HG02973 (cell line): ENCODE measurements at regions not wholly inside any gene's neighbourhood (a gene's known extent, or its start where the extent isn't known, plus 50 kb on each side); places are given as distances from the start of the nearest gene placed in this dataset.
"Not testable (repeated sequence)": the region's sequence is repeated elsewhere in the genome, so short reads cannot be mapped to it uniquely, and the experiment has no call there.

Source experiments
- ATAC-seq: cut with Tn5 transposase; IDR thresholded peaks from one replicate; pipeline ENCODE4 v1.9.1; 2021; ENCODE audit warnings: moderate library complexity; ENCODE audit not compliant: unreplicated experiment

- ATAC-seq = no peak
These were observed 115.3 kb upstream of the CCND2 start for GRCh38 chr12:4158306-4158705.

GRCh38 chr12:4157122-4157521, 116.4 kb upstream of the CCND2 start:
- no peak for ATAC-seq

- ATAC-seq = no peak
These were observed 117.2 kb upstream of the CCND2 start for GRCh38 chr12:4156317-4156716.

- ATAC-seq = no peak
These were observed 118.8 kb upstream of the CCND2 start for GRCh38 chr12:4154672-4155225.

- peak; percentile 59 for ATAC-seq
These were observed 120.1 kb upstream of the CCND2 start for GRCh38 chr12:4153343-4153892.

- no peak for ATAC-seq
These were observed 121.3 kb upstream of the CCND2 start for GRCh38 chr12:4152145-4152795.

- ATAC-seq = no peak
These were observed 122.0 kb upstream of the CCND2 start for GRCh38 chr12:4151362-4152121.

- ATAC-seq = not testable (repeated sequence)
These were observed 123.2 kb upstream of the CCND2 start for GRCh38 chr12:4150355-4150754.

GRCh38 chr12:4148418-4149056, 125.0 kb upstream of the CCND2 start:
- peak; percentile 47 for ATAC-seq

- no peak for ATAC-seq
These were observed 126.5 kb upstream of the CCND2 start for GRCh38 chr12:4147031-4147481.

- no peak for ATAC-seq
These were observed 127.3 kb upstream of the CCND2 start for GRCh38 chr12:4145990-4146859.

GRCh38 chr12:4144676-4145075, 128.9 kb upstream of the CCND2 start:
- ATAC-seq = no peak

- no peak for ATAC-seq
These were observed 129.7 kb upstream of the CCND2 start for GRCh38 chr12:4143896-4144295.

GRCh38 chr12:4141348-4142270, 132.0 kb upstream of the CCND2 start:
- no peak for ATAC-seq

- no peak for ATAC-seq
These were observed 132.8 kb upstream of the CCND2 start for GRCh38 chr12:4140581-4141301.

GRCh38 chr12:4139191-4139590, 134.4 kb upstream of the CCND2 start:
- no peak for ATAC-seq

- not testable (repeated sequence) for ATAC-seq
These were observed 135.0 kb upstream of the CCND2 start for GRCh38 chr12:4138532-4138931.

GRCh38 chr12:4138051-4138450, 135.5 kb upstream of the CCND2 start:
- ATAC-seq = no peak

- no peak for ATAC-seq
These were observed 136.1 kb upstream of the CCND2 start for GRCh38 chr12:4137441-4137840.
